Spleen (tissue), 7 donors: ENCODE measurements at regions not wholly inside any gene's neighbourhood (a gene's known extent, or its start where the extent isn't known, plus 50 kb on each side); places are given as distances from the start of the nearest gene placed in this dataset.

Source experiments
- POLR2A ChIP-seq, 3 donors: fragments of 450-650 bp; IDR thresholded peaks; one replicate each; pipeline ENCODE4 v1.5.1; 2017; ENCODE audit warnings: antibody characterized with exemption in 3 of 3, mild to moderate bottlenecking in 1 of 3
- POLR2AphosphoS5 ChIP-seq, 3 donors: sonication (generic); formaldehyde crosslinking; IDR thresholded peaks; one replicate each; pipeline ENCODE4 v1.5.1; 2017; ENCODE audit warnings: antibody characterized with exemption in 3 of 3
- TF ChIP-seq, protein P1 (sequence below), 11 experiments: fragments of 200-600 bp in 7 of 11; fragments of 450-650 bp in 4 of 11; sonication (generic) in 4 of 11; IDR thresholded peaks in 8 of 11; conservative IDR thresholded peaks in 3 of 11; 1 replicate in 7 of 11; 2 replicates in 4 of 11; pipeline versions ENCODE4 v1.4.0 to v1.8.0; 2016 to 2021; ENCODE audit warnings: antibody characterized with exemption in 11 of 11, inconsistent platforms in 4 of 11, mild to moderate bottlenecking in 1 of 11
- donor health status: DM: no; HTN: no; CAD: no; lungs with moderate emphysema.
- donor health status: DM: no; HTN: no; CAD: no.
- donor health status: DM: no; HTN: no; CAD: no.

DNA sequence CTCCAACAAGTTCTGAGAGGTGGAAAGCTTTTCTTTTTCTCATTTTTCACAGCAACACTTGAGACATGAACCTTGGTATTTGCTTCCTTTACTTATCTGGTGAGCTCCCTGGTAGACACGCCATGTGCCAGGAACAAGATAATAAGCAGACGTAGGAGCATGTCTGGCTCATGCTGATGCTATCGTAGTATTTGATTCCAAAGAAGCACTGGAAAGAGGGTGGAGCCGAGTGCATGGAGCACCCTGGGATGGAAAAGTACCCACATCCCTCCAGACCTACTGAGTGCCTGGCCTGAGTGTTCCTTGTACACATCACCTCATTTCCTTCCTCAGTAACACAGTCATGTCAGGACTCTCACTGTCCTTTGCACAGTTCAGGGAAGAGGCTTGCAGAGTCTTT, 231.0 kb downstream of the CBLN1 start:
- TF ChIP-seq POLR2AphosphoS5 (IDR thresholded peaks at IDR 0.05) = no peak
- TF ChIP-seq, protein P1, sequence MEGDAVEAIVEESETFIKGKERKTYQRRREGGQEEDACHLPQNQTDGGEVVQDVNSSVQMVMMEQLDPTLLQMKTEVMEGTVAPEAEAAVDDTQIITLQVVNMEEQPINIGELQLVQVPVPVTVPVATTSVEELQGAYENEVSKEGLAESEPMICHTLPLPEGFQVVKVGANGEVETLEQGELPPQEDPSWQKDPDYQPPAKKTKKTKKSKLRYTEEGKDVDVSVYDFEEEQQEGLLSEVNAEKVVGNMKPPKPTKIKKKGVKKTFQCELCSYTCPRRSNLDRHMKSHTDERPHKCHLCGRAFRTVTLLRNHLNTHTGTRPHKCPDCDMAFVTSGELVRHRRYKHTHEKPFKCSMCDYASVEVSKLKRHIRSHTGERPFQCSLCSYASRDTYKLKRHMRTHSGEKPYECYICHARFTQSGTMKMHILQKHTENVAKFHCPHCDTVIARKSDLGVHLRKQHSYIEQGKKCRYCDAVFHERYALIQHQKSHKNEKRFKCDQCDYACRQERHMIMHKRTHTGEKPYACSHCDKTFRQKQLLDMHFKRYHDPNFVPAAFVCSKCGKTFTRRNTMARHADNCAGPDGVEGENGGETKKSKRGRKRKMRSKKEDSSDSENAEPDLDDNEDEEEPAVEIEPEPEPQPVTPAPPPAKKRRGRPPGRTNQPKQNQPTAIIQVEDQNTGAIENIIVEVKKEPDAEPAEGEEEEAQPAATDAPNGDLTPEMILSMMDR (IDR thresholded peaks at IDR 0.05 in 8 of 11, conservative IDR thresholded peaks at IDR 0.05 in 3 of 11) = no peak
- TF ChIP-seq POLR2A (IDR thresholded peaks at IDR 0.05) = no peak
